Thyroid gland (tissue), 4 donors: ENCODE measurements at regions not wholly inside any gene's neighbourhood (a gene's known extent, or its start where the extent isn't known, plus 50 kb on each side); places are given as distances from the start of the nearest gene placed in this dataset.

ENCODE experiments used
- CTCF ChIP-seq, 6 experiments: fragments of 200-600 bp in 3 of 6; fragments of 450-650 bp in 3 of 6; sonication (generic) in 3 of 6; IDR thresholded peaks; one replicate each; pipeline ENCODE4 v1.5.1; 2016 to 2019; ENCODE audit warnings: antibody characterized with exemption in 6 of 6, mild to moderate bottlenecking in 2 of 6, inconsistent platforms in 1 of 6, moderate library complexity in 1 of 6
- POLR2A ChIP-seq, 2 donors: fragments of 450-650 bp; IDR thresholded peaks; one replicate each; pipeline ENCODE4 v1.6.1; 2017; ENCODE audit warnings: antibody characterized with exemption in 2 of 2, mild to moderate bottlenecking in 2 of 2, moderate library complexity in 1 of 2

- TF ChIP-seq CTCF (IDR thresholded peaks at IDR 0.05) (no peak), POLR2A (IDR thresholded peaks at IDR 0.05) (no peak)
Measured at GRCh38 chr2:175490360-175490791, 308.9 kb upstream of the ATP5MC3 start.
